OCI-LY7 (cell line): ENCODE measurements at regions not wholly inside any gene's neighbourhood (a gene's known extent, or its start where the extent isn't known, plus 50 kb on each side); places are given as distances from the start of the nearest gene placed in this dataset.

ENCODE experiments used
- EZH2phosphoT487 ChIP-seq: fragments of 200-600 bp; sonication (generic); IDR thresholded peaks from 2 replicates; pipeline ENCODE4 v1.6.1; 2018; ENCODE audit warnings: low read depth, borderline replicate concordance, mild to moderate bottlenecking, mixed run types, antibody characterized with exemption, low read length, moderate library complexity, mixed read lengths
- TF ChIP-seq, protein P1 (sequence below): fragments of 200-600 bp; sonication (generic); conservative IDR thresholded peaks from 2 replicates; pipeline ENCODE4 v1.5.1; 2014; ENCODE audit warnings: mild to moderate bottlenecking, antibody characterized with exemption, low read length, moderate library complexity, mixed read lengths

DNA sequence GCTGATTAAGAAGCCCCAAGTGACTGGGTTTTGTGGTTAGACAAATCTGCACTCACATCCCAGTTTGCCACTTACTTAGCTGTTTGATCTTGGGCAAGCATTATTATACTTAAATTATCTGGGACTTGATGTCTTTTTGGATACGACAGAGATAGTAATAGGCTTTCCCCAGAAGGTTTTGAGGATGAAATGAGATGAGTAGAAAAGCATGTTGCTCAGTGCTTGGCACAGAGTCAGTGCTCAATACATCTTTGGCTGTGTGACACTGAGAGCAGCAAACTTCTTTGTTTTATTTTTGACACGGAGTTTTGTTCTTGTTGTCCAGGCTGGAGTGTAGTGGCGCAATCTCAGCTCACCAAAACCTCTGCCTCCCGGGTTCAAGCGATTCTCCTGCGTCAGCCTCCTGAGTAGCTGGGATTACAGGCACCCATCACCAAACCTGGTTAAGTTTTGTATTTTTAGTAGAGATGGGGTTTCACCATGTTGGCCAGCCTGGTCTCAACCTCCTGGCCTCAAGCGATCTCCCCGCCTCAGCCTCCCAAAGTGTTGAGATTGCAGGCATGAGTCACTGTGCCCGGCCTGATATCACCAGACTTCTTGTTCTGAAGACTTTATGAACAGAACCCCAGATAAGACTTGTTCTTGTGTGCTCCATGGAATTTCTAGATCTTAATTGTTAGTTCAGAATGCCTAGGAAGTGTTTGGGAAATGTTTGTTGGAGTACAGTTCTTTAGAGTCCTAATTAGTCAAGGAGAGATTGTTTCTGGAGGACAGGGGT lies 521.2 kb downstream of the SLC4A3 start:
- TF ChIP-seq, protein P1, sequence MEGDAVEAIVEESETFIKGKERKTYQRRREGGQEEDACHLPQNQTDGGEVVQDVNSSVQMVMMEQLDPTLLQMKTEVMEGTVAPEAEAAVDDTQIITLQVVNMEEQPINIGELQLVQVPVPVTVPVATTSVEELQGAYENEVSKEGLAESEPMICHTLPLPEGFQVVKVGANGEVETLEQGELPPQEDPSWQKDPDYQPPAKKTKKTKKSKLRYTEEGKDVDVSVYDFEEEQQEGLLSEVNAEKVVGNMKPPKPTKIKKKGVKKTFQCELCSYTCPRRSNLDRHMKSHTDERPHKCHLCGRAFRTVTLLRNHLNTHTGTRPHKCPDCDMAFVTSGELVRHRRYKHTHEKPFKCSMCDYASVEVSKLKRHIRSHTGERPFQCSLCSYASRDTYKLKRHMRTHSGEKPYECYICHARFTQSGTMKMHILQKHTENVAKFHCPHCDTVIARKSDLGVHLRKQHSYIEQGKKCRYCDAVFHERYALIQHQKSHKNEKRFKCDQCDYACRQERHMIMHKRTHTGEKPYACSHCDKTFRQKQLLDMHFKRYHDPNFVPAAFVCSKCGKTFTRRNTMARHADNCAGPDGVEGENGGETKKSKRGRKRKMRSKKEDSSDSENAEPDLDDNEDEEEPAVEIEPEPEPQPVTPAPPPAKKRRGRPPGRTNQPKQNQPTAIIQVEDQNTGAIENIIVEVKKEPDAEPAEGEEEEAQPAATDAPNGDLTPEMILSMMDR, result no peak
- no peak for TF ChIP-seq EZH2phosphoT487
